AG10803 (cell line): ENCODE measurements at regions not wholly inside any gene's neighbourhood (a gene's known extent, or its start where the extent isn't known, plus 50 kb on each side); places are given as distances from the start of the nearest gene placed in this dataset.
"Not testable (repeated sequence)": the region's sequence is repeated elsewhere in the genome, so short reads cannot be mapped to it uniquely, and the experiment has no call there.

ENCODE experiments used
- DNase-seq: peaks from one replicate; pipeline ENCODE4 v3.0.0; 2010; ENCODE audit warnings: low read depth
- H3K4me3 ChIP-seq: 2 replicates; pipeline ENCODE4 v1.5.1; 2011; ENCODE audit warnings: mild to moderate bottlenecking, low read length, control low read depth
- CTCF ChIP-seq: conservative IDR thresholded peaks from 2 replicates; pipeline ENCODE4 v1.5.1; 2011; ENCODE audit warnings: mild to moderate bottlenecking, low read length, control low read depth, inconsistent platforms

DNA sequence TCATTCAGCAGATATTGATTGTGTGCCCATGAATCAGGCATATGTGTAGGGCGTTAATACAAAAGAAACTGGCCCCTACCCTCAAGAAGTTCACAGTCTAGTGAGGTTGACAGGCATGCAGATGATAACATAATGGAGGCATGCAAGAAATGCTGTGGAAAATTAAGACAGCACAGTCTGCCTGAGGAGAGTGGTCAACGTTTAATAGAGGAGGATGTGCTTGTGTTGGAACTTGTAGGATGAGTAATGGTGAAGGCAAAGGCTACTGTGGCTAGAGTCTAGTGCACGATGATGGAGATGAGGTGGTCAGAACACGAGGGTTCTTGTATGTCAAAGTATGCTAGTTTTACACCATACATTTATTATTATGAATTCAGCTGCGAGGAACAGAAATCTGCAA lies 295.7 kb downstream of the SOX2 start:
- no peak overlapping the region for H3K4me3 ChIP-seq
- no peak for TF ChIP-seq CTCF
- no peak for DNase-seq

DNA sequence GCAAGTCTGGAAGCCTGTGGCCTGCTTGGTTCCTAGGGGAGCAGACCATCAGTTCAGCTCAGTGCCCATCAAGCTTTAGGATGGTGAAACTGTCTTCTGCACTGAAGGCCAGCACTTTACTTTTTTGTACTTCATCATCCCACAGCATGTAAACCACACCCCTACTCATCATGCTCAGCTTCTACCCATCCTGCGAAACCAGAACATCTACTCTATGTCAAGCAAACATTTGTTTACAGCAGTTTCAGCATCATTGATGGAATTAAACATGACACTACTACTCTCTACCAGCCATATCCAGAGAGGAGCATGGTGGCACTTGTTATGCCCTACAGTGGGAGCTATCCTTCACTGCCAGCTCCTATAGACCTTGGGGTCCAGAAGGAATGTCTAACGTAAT lies 306.6 kb downstream of the SOX2 start:
- TF ChIP-seq CTCF, result no peak
- H3K4me3 ChIP-seq, result no peak overlapping the region
- DNase-seq, result no peak

DNA sequence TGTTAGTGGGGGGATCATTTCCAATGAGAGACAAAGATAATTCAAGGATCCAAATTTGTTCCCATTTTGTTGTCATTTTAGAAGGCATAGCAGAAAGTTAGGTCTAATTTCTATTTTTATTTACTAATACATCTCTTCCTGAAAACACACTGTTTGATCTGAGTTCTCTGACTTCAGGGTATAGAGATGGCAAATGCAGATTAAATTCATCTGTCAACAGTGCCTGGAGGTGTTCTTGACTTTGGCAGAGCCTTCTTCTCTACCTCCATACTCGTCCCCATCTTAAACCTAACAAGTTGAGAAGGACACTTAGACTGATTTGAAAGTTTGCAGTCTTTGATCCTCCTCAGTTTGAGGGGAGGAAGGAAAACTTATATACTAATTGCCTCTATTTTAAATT lies 308.2 kb downstream of the SOX2 start:
- no peak overlapping the region for H3K4me3 ChIP-seq
- no peak for DNase-seq
- TF ChIP-seq CTCF, result no peak

DNA sequence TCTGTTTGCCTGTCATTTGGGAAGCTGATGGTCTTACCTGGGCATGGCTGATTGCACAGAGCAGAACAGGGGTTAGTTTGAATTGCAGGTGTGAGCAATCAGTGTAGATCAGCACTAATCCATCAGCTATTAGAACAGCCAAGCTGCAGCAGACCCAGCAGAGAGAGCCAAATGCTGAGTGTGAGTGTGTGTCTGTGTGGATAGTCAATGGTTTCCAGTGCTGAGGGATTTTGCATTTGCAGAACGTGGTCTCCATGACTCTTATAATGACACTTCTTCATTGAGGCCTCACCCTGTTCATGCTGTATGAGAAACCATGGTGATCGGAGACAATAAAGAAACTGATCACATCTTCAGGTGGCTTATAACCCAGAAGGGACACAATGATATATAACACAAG lies 312.1 kb downstream of the SOX2 start:
- DNase-seq, result no peak
- no peak overlapping the region for H3K4me3 ChIP-seq
- TF ChIP-seq CTCF, result no peak

DNA sequence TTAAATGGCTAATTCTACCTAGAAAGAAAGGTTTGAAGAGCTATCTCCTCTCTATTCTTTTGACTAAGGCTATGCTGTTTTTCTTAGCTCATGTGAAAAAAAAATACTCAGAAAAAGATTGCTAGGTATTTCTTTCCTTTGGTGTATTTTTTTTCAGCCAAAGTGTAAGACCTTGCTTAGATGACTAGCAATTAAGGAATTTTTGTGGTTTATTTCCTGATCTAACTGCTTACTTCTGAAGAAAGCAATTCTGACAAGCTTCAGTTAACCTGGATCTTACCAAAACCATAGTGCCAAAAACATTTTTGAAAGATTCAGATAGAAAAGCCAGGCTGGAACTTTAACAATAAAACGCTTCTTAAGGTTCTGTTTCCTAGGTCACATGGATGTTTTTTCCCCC lies 315.6 kb downstream of the SOX2 start:
- TF ChIP-seq CTCF, result no peak
- H3K4me3 ChIP-seq, result no peak overlapping the region
- no peak for DNase-seq

GRCh38 chr3:182028081-182028480 lies 316.4 kb downstream of the SOX2 start:
- H3K4me3 ChIP-seq, result no peak overlapping the region
- TF ChIP-seq CTCF, result no peak
- DNase-seq, result no peak

- not testable (repeated sequence) for H3K4me3 ChIP-seq, DNase-seq
Measured at GRCh38 chr3:182034231-182034630, 322.5 kb downstream of the SOX2 start.

DNA sequence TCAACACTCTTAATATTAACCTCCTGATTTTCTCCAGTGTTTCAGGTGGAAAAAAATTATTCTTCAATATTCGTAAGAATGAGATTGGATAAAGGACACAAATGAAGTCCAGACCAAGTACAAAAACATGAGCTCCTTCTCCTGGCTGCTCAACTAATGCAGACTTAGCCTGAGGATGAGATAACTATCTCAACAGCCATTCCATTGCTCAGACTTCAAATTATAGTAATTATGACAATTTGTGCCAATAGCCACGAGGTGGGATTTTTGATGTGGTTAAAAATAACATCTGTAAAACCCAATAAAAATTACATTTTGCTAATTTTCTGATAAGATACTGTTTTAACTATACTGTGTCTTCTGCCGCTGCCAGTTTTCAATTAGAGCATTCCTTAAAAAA lies 323.6 kb downstream of the SOX2 start:
- TF ChIP-seq CTCF, result no peak
- no peak overlapping the region for H3K4me3 ChIP-seq
- no peak for DNase-seq
